HG03097 (cell line): ENCODE measurements at regions not wholly inside any gene's neighbourhood (a gene's known extent, or its start where the extent isn't known, plus 50 kb on each side); places are given as distances from the start of the nearest gene placed in this dataset.
"Not testable (repeated sequence)": the region's sequence is repeated elsewhere in the genome, so short reads cannot be mapped to it uniquely, and the experiment has no call there.

Experiments
- ATAC-seq: cut with Tn5 transposase; IDR thresholded peaks from one replicate; pipeline ENCODE4 v1.9.1; 2021; ENCODE audit not compliant: unreplicated experiment, low FRiP score

- not testable (repeated sequence) for ATAC-seq
Measured at GRCh38 chr16:77056597-77056996, 134.4 kb upstream of the MON1B start.

- ATAC-seq = no peak
Measured at GRCh38 chr16:77057161-77057774, 133.7 kb upstream of the MON1B start.

GRCh38 chr16:77059446-77059845 lies 131.5 kb upstream of the MON1B start:
- no peak for ATAC-seq

- ATAC-seq = no peak
Measured at GRCh38 chr16:77060614-77061013, 130.4 kb upstream of the MON1B start.

GRCh38 chr16:77062878-77063675 lies 127.9 kb upstream of the MON1B start:
- no peak for ATAC-seq

GRCh38 chr16:77063676-77064016 lies 127.3 kb upstream of the MON1B start:
- ATAC-seq = no peak

GRCh38 chr16:77064037-77064436 lies 127.0 kb upstream of the MON1B start:
- ATAC-seq = no peak

DNA sequence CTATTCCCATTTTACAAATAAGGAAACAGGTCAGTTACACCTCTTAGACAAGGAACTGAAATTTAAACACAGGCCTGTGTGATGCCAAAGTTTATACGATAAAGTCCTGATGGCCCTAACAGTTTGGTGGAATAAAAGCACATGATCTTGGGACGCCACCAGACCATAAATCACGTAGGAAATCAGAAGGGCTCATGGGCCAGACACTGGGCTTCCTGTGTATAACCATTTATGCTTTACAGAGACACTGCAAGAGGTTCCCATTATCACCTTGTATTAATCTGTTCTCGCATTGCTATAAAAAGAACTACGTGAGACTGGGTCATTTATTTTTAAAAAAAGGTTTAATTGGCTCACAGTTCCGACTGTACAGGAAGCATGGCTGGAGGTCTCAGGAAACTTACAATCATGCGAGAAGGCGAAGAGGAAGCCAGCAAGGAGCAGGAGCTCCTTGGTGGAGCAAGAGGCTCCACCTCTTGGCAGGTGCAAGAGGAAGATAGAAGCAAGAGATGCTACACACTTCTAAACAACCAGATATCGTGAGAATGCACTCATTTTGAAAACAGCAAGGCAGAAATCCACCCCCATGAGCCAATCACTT lies 124.0 kb upstream of the MON1B start:
- ATAC-seq = no peak

GRCh38 chr16:77067900-77068299 lies 123.1 kb upstream of the MON1B start:
- no peak for ATAC-seq

DNA sequence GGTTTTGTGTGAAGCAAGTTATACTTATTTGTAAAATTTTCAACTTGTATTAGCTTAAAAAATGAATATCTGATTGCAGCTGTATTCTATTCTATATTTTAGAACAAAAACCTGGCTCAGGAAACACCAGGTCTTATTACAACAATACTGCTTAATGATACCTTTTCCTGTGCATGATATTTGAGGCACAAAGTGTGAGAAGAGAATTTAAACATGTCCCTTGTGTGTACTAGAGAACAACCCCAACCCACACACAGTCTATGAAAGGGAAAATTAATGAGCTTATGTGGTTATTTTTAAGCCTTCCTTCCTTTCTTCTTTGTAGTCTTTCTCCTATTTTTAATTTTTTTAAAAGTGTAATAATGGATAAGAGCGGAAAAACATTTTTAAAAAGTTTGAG lies 122.6 kb upstream of the MON1B start:
- ATAC-seq = no peak

DNA sequence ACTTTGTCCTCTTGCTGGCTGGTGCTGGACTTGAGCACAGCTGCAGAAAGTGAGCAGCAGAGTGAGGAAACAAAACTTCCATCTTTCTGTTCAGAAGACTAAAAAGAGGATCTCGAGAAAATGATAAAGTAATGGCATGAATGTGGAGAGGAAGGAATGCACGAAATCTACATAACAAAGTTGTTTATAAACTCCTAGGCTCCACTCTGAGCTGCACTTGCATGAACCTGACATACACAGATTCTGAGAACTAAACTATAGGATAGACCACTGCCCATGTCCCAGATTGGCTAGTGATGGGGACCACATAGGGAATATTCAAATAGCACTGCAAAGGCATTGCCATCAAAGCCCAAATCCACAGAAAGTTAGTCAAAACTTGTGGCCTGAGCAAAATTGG lies 121.1 kb upstream of the MON1B start:
- no peak for ATAC-seq

GRCh38 chr16:77070683-77071082 lies 120.3 kb upstream of the MON1B start:
- no peak for ATAC-seq

GRCh38 chr16:77076839-77077238 lies 114.2 kb upstream of the MON1B start:
- no peak for ATAC-seq

GRCh38 chr16:77077256-77077922 lies 113.6 kb upstream of the MON1B start:
- ATAC-seq = no peak

DNA sequence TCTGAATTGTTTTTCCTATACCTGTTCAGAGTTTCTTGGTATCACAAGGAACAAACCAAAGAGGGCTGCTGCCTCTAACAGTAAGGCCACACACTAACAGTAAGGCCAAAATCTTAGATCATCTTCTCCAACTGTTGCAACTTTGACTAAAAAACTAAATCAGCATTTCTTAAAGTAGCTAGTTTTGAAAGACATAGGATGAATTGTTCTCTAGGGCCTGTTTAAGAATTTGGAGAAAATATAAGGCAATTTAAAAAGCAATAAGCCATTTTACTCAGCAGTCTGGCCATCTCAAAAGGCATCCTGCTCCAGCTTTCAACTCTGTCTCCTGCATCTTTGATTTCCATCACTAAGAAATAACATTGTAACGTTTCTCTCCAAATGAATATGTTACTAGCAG lies 105.0 kb upstream of the MON1B start:
- ATAC-seq = no peak

GRCh38 chr16:77090062-77090461 lies 100.9 kb upstream of the MON1B start:
- no peak for ATAC-seq

- ATAC-seq = no peak
Measured at GRCh38 chr16:77093309-77093708, 97.7 kb upstream of the MON1B start.

- ATAC-seq = no peak
Measured at GRCh38 chr16:77093999-77094398, 97.0 kb upstream of the MON1B start.

- ATAC-seq = no peak
Measured at GRCh38 chr16:77111056-77111565, 79.9 kb upstream of the MON1B start.

GRCh38 chr16:77112746-77113145 lies 78.2 kb upstream of the MON1B start:
- ATAC-seq = no peak

DNA sequence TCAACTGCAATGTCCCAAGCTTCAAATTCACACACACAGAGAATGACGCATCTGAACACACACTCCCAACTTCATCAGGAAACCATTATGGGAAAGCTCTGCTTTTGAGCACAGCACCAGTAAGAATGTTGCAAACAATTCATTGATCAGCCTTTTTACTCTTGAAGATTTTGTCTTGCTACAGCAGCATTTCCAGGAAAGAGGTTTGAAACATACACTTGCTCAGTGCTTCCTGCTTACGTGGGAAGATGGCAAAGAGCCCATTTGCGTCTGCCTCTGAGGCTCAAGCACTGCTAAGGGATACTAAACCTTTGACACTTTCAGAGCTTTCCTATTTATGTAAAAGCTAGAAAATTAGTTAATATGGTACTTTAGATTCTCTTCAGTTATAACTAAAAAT lies 77.2 kb upstream of the MON1B start:
- no peak for ATAC-seq
